ENCODE measurements at regions not wholly inside any gene's neighbourhood (a gene's known extent, or its start where the extent isn't known, plus 50 kb on each side); places are given as distances from the start of the nearest gene placed in this dataset.

DNA sequence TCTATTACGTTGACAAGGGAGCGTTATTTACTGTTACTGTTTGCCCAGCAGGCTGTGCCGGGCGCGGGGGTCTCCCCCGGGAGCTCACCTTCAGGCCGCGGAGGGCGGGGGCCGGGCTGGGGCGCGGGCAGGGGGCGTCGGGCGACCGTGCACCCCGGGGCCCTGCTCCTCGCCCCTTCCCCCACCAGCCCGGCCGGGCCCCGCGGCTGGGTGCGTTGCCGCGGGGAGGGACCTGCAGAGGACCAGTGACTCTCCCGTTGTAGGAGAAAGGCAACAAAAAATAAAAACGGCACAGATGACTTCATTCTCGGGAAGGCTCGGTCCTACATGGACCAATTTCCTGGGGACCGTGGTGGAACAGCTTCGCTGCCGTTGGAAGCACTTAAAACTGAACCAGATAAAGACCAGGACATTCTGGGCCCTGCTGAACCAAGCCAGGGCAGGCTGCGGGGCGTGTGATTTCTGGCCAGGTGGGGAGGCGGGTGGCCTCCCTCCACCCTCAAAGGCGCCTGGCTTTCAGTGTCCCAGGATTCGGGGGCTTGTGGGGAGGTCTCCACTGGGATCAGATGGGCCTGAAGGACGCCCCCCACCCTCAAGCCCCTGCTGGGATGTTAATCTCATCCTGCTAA, 57.4 kb downstream of the IGLL1 start:
- Histone ChIP-seq H3K4me1 (peaks cover 37% of the 10 kb centered on the region), H3K4me3 (no peak overlapping the region), H3K36me3 (replicated peaks) (no peaks in the 10 kb centered on the region), H3K9me3 (no peaks in the 10 kb centered on the region), H3K27me3 (ENCODE audit: low read depth) (no peaks in the 10 kb centered on the region)
- in situ Hi-C loops (cut with MboI; ENCODE audit: low sequenced_read_pairs) = no loop called here
- no peak for DNase-seq (ENCODE audit: low spot score in 2 of 2)

GRCh38 chr22:23521441-23522113, 58.5 kb downstream of the IGLL1 start:
- DNase-seq (ENCODE audit: low spot score in 2 of 2) = peak; percentile 92 to 97

GRCh38 chr22:23520863-23521440, 59.1 kb downstream of the IGLL1 start:
- no peaks in the 10 kb centered on the region for H3K9me3 ChIP-seq
- peaks cover 37% of the 10 kb centered on the region for H3K4me1 ChIP-seq
- in situ Hi-C loops (cut with MboI; ENCODE audit: low sequenced_read_pairs) = no loop called here
- H3K27me3 ChIP-seq (ENCODE audit: low read depth) = no peaks in the 10 kb centered on the region
- no peaks in the 10 kb centered on the region for H3K36me3 ChIP-seq (replicated peaks)
- DNase-seq (ENCODE audit: low spot score in 2 of 2) = peak in 1 of 2 experiments; percentile 27
- peak overlapping the region; percentile 26 for H3K4me3 ChIP-seq

More at GRCh38 chr22:23521441-23522113, 58.5 kb downstream of the IGLL1 start:
- peak overlapping the region; percentile 26 for H3K4me3 ChIP-seq
- no peaks in the 10 kb centered on the region for H3K27me3 ChIP-seq (ENCODE audit: low read depth)
- H3K36me3 ChIP-seq (replicated peaks) = no peaks in the 10 kb centered on the region
- H3K4me1 ChIP-seq = peaks cover 37% of the 10 kb centered on the region
- no peaks in the 10 kb centered on the region for H3K9me3 ChIP-seq
- in situ Hi-C loops (cut with MboI; ENCODE audit: low sequenced_read_pairs) = no loop called here

GRCh38 chr22:23519442-23520157, 60.5 kb downstream of the IGLL1 start:
- DNase-seq (ENCODE audit: low spot score in 2 of 2) = no peak
- in situ Hi-C loops (cut with MboI; ENCODE audit: low sequenced_read_pairs) = no loop called here
- Histone ChIP-seq H3K9me3 (no peaks in the 10 kb centered on the region), H3K36me3 (replicated peaks) (no peaks in the 10 kb centered on the region), H3K4me3 (no peak overlapping the region), H3K27me3 (ENCODE audit: low read depth) (no peaks in the 10 kb centered on the region), H3K4me1 (peaks cover 37% of the 10 kb centered on the region)

DNA sequence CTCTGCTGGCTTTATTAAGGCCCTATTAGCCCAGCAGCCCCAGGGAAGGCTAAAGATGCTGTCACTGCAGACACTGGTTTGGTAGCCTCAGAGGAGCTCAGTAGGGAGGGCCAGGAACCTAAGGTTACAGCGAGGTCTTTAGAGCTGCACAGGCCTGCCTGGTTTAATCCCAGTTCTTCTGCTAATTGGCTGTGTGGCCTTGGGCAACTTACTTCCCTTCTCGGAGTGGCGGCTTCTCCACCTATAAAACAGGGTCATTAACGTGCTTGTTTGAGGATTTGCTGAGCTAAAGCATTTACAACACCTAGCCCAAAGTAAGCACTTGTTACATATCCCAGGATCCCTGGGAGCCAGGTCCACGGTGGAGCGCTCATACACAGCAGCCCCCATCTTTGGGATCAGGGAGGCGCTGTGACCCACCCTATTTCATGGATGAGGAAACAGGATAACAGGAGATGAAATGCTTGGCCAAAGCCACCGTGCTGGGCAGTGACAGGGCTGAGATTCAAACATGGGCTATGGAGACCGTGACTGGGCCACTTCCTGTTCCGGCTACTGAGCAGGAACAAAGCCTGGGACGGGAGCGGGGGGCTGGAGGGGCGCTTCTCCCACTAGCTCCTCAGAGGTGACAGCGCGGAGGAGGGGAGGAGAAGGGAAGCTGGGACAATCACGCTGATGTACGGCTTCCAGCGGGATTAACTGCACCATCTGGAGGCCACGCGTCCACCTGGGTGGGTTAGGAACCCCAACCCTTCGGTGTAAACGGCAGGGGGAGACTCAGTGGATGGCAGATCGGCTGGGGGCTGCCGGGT, 61.5 kb downstream of the IGLL1 start:
- Histone ChIP-seq H3K9me3 (no peaks in the 10 kb centered on the region), H3K4me3 (no peak overlapping the region), H3K27me3 (ENCODE audit: low read depth) (no peaks in the 10 kb centered on the region), H3K36me3 (replicated peaks) (no peaks in the 10 kb centered on the region), H3K4me1 (peaks cover 37% of the 10 kb centered on the region)
- in situ Hi-C loops (cut with MboI; ENCODE audit: low sequenced_read_pairs) = no loop called here
- no peak for DNase-seq (ENCODE audit: low spot score in 2 of 2)

- no peaks in the 10 kb centered on the region for H3K27me3 ChIP-seq (ENCODE audit: low read depth)
- in situ Hi-C loops (cut with MboI; ENCODE audit: low sequenced_read_pairs) = no loop called here
- H3K4me3 ChIP-seq = no peak overlapping the region
- no peaks in the 10 kb centered on the region for H3K36me3 ChIP-seq (replicated peaks)
- peaks cover 35% of the 10 kb centered on the region for H3K4me1 ChIP-seq
- no peak for DNase-seq (ENCODE audit: low spot score in 2 of 2)
- H3K9me3 ChIP-seq = no peaks in the 10 kb centered on the region
Measured at GRCh38 chr22:23517804-23518375, 62.2 kb downstream of the IGLL1 start.

DNA sequence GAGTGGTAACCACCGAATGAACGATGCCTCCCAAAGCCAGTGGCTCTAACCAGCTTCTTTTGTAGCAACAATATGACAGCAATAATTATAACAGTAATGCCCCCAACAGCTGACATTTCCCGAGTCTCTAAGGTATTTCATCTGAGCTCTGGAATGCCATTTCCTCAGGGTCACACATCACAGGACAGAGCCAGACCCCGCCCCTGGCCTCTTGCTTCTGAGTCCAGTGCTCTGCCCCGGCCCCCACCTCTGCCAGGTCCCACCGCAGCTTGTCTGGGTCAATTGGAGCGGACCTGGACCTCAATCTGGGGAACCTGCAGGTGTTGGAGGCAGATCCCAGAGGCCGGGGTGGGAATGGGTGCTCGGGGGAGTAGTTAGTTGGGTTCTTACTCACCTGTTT, 63.8 kb downstream of the IGLL1 start:
- H3K4me3 ChIP-seq = no peak overlapping the region
- no peaks in the 10 kb centered on the region for H3K9me3 ChIP-seq
- H3K36me3 ChIP-seq (replicated peaks) = no peaks in the 10 kb centered on the region
- DNase-seq (ENCODE audit: low spot score in 2 of 2) = no peak
- in situ Hi-C loops (cut with MboI; ENCODE audit: low sequenced_read_pairs) = no loop called here
- no peaks in the 10 kb centered on the region for H3K27me3 ChIP-seq (ENCODE audit: low read depth)
- H3K4me1 ChIP-seq = peaks cover 23% of the 10 kb centered on the region

DNA sequence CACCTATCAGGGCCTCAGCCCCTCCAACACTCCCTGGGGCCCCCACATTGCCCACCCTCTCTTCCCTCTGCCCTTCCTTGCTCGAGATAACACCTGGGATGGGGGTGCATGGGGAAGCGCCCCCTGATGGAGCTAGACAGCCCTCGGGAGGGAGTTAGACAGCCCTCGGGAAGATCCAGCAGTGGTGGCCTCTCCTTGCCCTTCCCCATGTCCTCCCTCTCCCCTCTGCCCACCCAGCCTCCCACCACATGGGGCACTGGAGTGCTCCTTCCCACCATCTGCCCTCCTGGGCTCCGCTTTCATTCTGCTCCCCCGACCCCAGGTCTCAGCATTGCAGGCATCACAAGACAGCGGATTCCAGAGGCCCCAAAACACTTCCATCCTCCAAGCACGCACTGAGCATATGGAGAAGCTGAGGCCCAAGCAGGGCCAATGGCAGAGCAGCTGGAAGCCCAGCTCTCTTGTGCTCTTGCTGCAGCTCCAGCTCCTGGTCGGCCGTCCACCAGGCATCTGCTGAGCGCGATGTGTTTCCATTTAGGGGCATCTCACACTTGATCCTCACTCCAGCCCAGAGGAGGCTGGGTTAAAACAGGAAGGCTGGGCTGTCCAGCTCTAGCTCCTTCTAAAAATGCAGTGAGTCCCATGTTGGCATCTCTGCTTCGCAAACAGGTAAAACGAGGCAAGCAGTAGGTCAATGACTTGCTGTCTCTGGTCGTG, 65.6 kb downstream of the IGLL1 start:
- no peaks in the 10 kb centered on the region for H3K36me3 ChIP-seq (replicated peaks)
- no peak overlapping the region for H3K4me3 ChIP-seq
- in situ Hi-C loops (cut with MboI; ENCODE audit: low sequenced_read_pairs) = no loop called here
- H3K9me3 ChIP-seq = no peaks in the 10 kb centered on the region
- no peak for DNase-seq (ENCODE audit: low spot score in 2 of 2)
- H3K27me3 ChIP-seq (ENCODE audit: low read depth) = no peaks in the 10 kb centered on the region
- H3K4me1 ChIP-seq = peaks cover 10% of the 10 kb centered on the region

DNA sequence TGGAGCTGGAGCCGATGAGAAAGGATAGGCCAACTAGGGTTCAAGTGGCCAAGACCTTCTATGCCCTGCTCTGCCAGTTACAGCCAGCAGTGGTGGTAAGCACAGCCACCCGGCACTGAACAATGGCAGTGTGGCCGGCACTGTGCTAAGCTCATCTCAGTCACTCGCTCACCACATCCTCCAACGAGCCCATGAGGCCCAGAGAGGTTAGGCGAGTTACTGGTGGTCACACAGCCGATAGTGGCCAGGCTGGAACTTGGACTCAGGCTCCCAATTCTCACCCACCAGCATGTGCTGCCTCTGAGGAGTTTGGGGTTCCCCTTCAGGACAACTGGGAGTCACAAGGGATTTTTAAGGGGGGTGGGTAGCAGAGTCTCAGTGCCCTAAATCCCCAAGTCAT, 66.4 kb downstream of the IGLL1 start:
- Histone ChIP-seq H3K4me3 (no peak overlapping the region), H3K27me3 (ENCODE audit: low read depth) (no peaks in the 10 kb centered on the region), H3K4me1 (peaks cover 5% of the 10 kb centered on the region), H3K36me3 (replicated peaks) (no peaks in the 10 kb centered on the region), H3K9me3 (no peaks in the 10 kb centered on the region)
- in situ Hi-C loops (cut with MboI; ENCODE audit: low sequenced_read_pairs) = no loop called here
- DNase-seq (ENCODE audit: low spot score in 2 of 2) = no peak

GRCh38 chr22:23513133-23513532, 67.0 kb downstream of the IGLL1 start:
- no peaks in the 10 kb centered on the region for H3K27me3 ChIP-seq (ENCODE audit: low read depth)
- H3K4me1 ChIP-seq = no peaks in the 10 kb centered on the region
- no peak for DNase-seq (ENCODE audit: low spot score in 2 of 2)
- in situ Hi-C loops (cut with MboI; ENCODE audit: low sequenced_read_pairs) = no loop called here
- no peaks in the 10 kb centered on the region for H3K36me3 ChIP-seq (replicated peaks)
- H3K9me3 ChIP-seq = no peaks in the 10 kb centered on the region
- no peak overlapping the region for H3K4me3 ChIP-seq

DNA sequence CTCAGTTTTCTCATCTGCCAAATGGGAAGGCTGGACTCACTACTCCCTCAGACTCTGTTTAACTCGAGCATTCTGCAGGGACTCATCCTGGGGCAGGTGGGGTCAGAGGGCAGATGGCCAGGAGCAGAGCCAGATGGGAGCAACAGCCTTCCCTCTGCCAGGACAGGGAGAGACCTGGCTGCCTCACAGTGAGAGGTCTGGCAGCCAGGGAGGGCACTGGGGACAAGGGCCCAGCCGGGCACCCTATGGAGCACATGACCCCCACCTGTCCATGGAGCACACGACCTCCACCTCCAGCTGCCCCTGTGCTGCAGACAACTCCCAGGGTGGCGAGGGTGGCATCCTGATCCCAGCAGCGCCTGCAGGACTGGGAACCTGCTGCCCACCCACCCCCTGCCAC, 67.4 kb downstream of the IGLL1 start:
- no peak for DNase-seq (ENCODE audit: low spot score in 2 of 2)
- H3K27me3 ChIP-seq (ENCODE audit: low read depth) = no peaks in the 10 kb centered on the region
- no peak overlapping the region for H3K4me3 ChIP-seq
- H3K9me3 ChIP-seq = no peaks in the 10 kb centered on the region
- H3K4me1 ChIP-seq = no peaks in the 10 kb centered on the region
- in situ Hi-C loops (cut with MboI; ENCODE audit: low sequenced_read_pairs) = no loop called here
- H3K36me3 ChIP-seq (replicated peaks) = no peaks in the 10 kb centered on the region

- Histone ChIP-seq H3K4me1 (no peaks in the 10 kb centered on the region), H3K36me3 (replicated peaks) (no peaks in the 10 kb centered on the region), H3K27me3 (ENCODE audit: low read depth) (no peaks in the 10 kb centered on the region), H3K9me3 (no peaks in the 10 kb centered on the region), H3K4me3 (no peak overlapping the region)
- in situ Hi-C loops (cut with MboI; ENCODE audit: low sequenced_read_pairs) = no loop called here
- DNase-seq (ENCODE audit: low spot score in 2 of 2) = no peak
Measured at GRCh38 chr22:23512348-23512705, 67.8 kb downstream of the IGLL1 start.

All from HAP-1 (cell line).